Stimulated activated CD4-positive, alpha-beta T cell treated with anti-CD3 and anti-CD28 coated beads, Interleukin-4, amount 100 ng/mL, for 4 hours (primary cell): ENCODE measurements at regions not wholly inside any gene's neighbourhood (a gene's known extent, or its start where the extent isn't known, plus 50 kb on each side); places are given as distances from the start of the nearest gene placed in this dataset.

Source experiments
- DNase-seq, 2 experiments: peaks; one replicate each; pipeline ENCODE4 v3.0.0-alpha.2; 2020

GRCh38 chr10:128286141-128286761 lies 160.0 kb upstream of the MKI67 start:
- DNase-seq, result no peak

GRCh38 chr10:128286762-128287500 lies 160.7 kb upstream of the MKI67 start:
- DNase-seq, result no peak

- DNase-seq, result no peak
These were observed 161.7 kb upstream of the MKI67 start for GRCh38 chr10:128287921-128288320.

- no peak for DNase-seq
These were observed 163.4 kb upstream of the MKI67 start for GRCh38 chr10:128289621-128290020.

- no peak for DNase-seq
These were observed 168.8 kb upstream of the MKI67 start for GRCh38 chr10:128295003-128295402.

GRCh38 chr10:128296253-128297007 lies 170.2 kb upstream of the MKI67 start:
- no peak for DNase-seq

- no peak for DNase-seq
These were observed 171.6 kb upstream of the MKI67 start for GRCh38 chr10:128297709-128298378.

GRCh38 chr10:128298587-128298986 lies 172.4 kb upstream of the MKI67 start:
- no peak for DNase-seq

- DNase-seq, result no peak
These were observed 174.1 kb upstream of the MKI67 start for GRCh38 chr10:128300290-128300824.

- no peak for DNase-seq
These were observed 174.8 kb upstream of the MKI67 start for GRCh38 chr10:128301051-128301450.

GRCh38 chr10:128302808-128303207 lies 176.6 kb upstream of the MKI67 start:
- DNase-seq, result no peak

GRCh38 chr10:128304271-128304670 lies 178.0 kb upstream of the MKI67 start:
- no peak for DNase-seq

GRCh38 chr10:128305601-128306345 lies 179.6 kb upstream of the MKI67 start:
- DNase-seq, result no peak

- no peak for DNase-seq
These were observed 180.3 kb upstream of the MKI67 start for GRCh38 chr10:128306535-128306934.

- no peak for DNase-seq
These were observed 180.7 kb upstream of the MKI67 start for GRCh38 chr10:128306966-128307365.

- DNase-seq, result no peak
These were observed 181.6 kb upstream of the MKI67 start for GRCh38 chr10:128307820-128308219.

GRCh38 chr10:128310971-128311658 lies 184.9 kb upstream of the MKI67 start:
- DNase-seq, result no peak

- no peak for DNase-seq
These were observed 186.0 kb upstream of the MKI67 start for GRCh38 chr10:128312250-128312649.

GRCh38 chr10:128314686-128315085 lies 188.5 kb upstream of the MKI67 start:
- DNase-seq, result no peak

- no peak for DNase-seq
These were observed 190.0 kb upstream of the MKI67 start for GRCh38 chr10:128316121-128316726.

- DNase-seq, result no peak
These were observed 190.7 kb upstream of the MKI67 start for GRCh38 chr10:128316925-128317324.
